ENCODE measurements at regions not wholly inside any gene's neighbourhood (a gene's known extent, or its start where the extent isn't known, plus 50 kb on each side); places are given as distances from the start of the nearest gene placed in this dataset.

- FAIRE-seq, result no peak
- H4K8ac ChIP-seq (ENCODE audit: extremely low read depth, insufficient read depth, low read length), result no peak overlapping the region
- H4K91ac ChIP-seq (replicated peaks; ENCODE audit: insufficient read length, low read length), result no peak overlapping the region
- no peak overlapping the region for H3K14ac ChIP-seq (ENCODE audit: insufficient read length)
- no peak overlapping the region for H2AFZ ChIP-seq (ENCODE audit: low read length)
- TF ChIP-seq EGR1 (IDR thresholded peaks at IDR 0.05; ENCODE audit: borderline replicate concordance, low read depth, low read length), result no peak
- no peak overlapping the region for H2BK20ac ChIP-seq (ENCODE audit: low read length)
- no peak overlapping the region for H3K23ac ChIP-seq (ENCODE audit: insufficient read length)
- no peak overlapping the region for H2BK15ac ChIP-seq (ENCODE audit: low read length)
- WGBS, 2 experiments (ENCODE audit: extremely low coverage in 1 of 2, insufficient coverage in 1 of 2, insufficient read length in 1 of 2, insufficient replicate concordance in 2 of 2, low coverage in 1 of 2, low lambda C conversion rate in 2 of 2, missing lambda C conversion rate in 1 of 2), result 97% methylated on average over 13 of the region's 36 CpGs; no CpG with 5 or more reads in 1 of the 2 experiments
- H3K79me2 ChIP-seq (ENCODE audit: control insufficient read depth in 1 of 2, insufficient read depth in 2 of 2, low read length in 2 of 2), result no peaks in the 10 kb centered on the region
- no peaks in the 10 kb centered on the region for H3K4me1 ChIP-seq (replicated peaks in 1 of 4; ENCODE audit: control insufficient read depth in 3 of 4, insufficient read depth in 4 of 4, low read length in 3 of 4)
- H3K56ac ChIP-seq (replicated peaks; ENCODE audit: insufficient read length, low read depth, low read length), result no peak overlapping the region
- no peak overlapping the region for H3K18ac ChIP-seq (ENCODE audit: extremely low read depth, low read length)
- H3K79me1 ChIP-seq (ENCODE audit: low read depth, low read length), result no peaks in the 10 kb centered on the region
- no peak overlapping the region for H4K5ac ChIP-seq (ENCODE audit: insufficient read length, low read depth, low read length)
- H3K4ac ChIP-seq (replicated peaks; ENCODE audit: insufficient read length, low read depth, low read length), result no peak overlapping the region
- H4K20me1 ChIP-seq (replicated peaks in 1 of 2; ENCODE audit: control insufficient read depth in 1 of 2, insufficient read depth in 2 of 2, low read length in 2 of 2), result no peaks in the 10 kb centered on the region
- no peak for DNase-seq (ENCODE audit: low read depth in 1 of 2, low spot score in 2 of 2)
- no peak overlapping the region for H2BK120ac ChIP-seq (replicated peaks; ENCODE audit: low read depth, low read length)
- CTCF ChIA-PET (ENCODE audit: partially characterized antibody), result interaction anchor here (2.6 kb wide), 1 partner anchor 9 kb away, joined by 7 read pairs; no protein-coding TSS in a partner anchor
- H3K23me2 ChIP-seq (ENCODE audit: low read depth, low read length), result no peaks in the 10 kb centered on the region
- H2AK5ac ChIP-seq (ENCODE audit: low read depth, low read length), result no peak overlapping the region
- H3K36me3 ChIP-seq (ENCODE audit: control insufficient read depth in 2 of 4, insufficient read depth in 4 of 4, low read length in 3 of 4), result no peaks in the 10 kb centered on the region
- no peak overlapping the region for H2BK12ac ChIP-seq (ENCODE audit: low read depth, low read length)
- H3K4me3 ChIP-seq (ENCODE audit: extremely low read depth in 1 of 4, insufficient read depth in 2 of 4, low read depth in 3 of 4, low read length in 4 of 4), result no peak overlapping the region
- H3K9me3 ChIP-seq (ENCODE audit: insufficient read depth in 2 of 2, low read depth in 1 of 2, low read length in 1 of 2), result peaks cover 9 to 16% of the 10 kb centered on the region in 2 experiments; a peak in 3 of 4 replicates
- H3K27me3 ChIP-seq (replicated peaks in 1 of 4; ENCODE audit: control insufficient read depth in 3 of 4, extremely low read depth in 1 of 4, insufficient read depth in 3 of 4, low read length in 3 of 4), result no peaks in the 10 kb centered on the region
- no peak overlapping the region for H3K27ac ChIP-seq (ENCODE audit: low read depth, low read length)
- POLR2A ChIA-PET (ENCODE audit: partially characterized antibody), result no interaction called here
- no peak overlapping the region for H3K4me2 ChIP-seq (ENCODE audit: insufficient read depth in 1 of 2, low read depth in 2 of 2, low read length in 2 of 2)
- H2BK5ac ChIP-seq (ENCODE audit: low read depth, low read length), result no peak overlapping the region
- H3K9ac ChIP-seq (replicated peaks in 1 of 4; ENCODE audit: extremely low read depth in 1 of 4, low read depth in 3 of 4, low read length in 3 of 4), result no peak overlapping the region
Observed at GRCh38 chr18:51864219-51864965, 475.6 kb upstream of the DCC start.
